A549 (cell line): ENCODE measurements at regions not wholly inside any gene's neighbourhood (a gene's known extent, or its start where the extent isn't known, plus 50 kb on each side); places are given as distances from the start of the nearest gene placed in this dataset.

Experiments
- SMC3 ChIP-seq: fragments of >200 bp; sonication (Bioruptor Twin); formaldehyde crosslinking; IDR thresholded peaks from 3 replicates; pipeline ENCODE4 v1.6.1; 2018; ENCODE audit warnings: inconsistent platforms
- TF ChIP-seq, protein P1 (sequence below): fragments of >200 bp; sonication (Bioruptor Twin); formaldehyde crosslinking; IDR thresholded peaks from 3 replicates; pipeline ENCODE4 v1.5.1; 2016

DNA sequence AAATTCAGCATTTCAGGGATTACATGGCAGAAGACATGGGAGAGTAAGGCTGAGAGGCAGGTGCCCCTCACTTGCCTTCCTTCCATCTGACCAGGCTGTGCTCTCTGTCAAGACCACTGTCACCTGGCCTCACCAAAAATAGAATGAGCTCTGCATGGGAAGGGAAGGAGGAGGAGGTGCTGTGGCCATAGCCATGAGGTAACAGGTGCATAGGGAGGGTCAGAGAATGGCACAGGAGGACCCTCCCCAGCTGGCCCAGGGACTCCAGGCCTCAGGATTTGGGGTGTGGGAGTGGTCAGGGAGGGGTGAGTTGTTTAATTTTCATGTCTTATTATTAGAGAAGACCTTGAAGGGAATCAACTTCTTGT lies 192.3 kb downstream of the FCRL5 start:
- no peak for TF ChIP-seq SMC3
- TF ChIP-seq, protein P1, sequence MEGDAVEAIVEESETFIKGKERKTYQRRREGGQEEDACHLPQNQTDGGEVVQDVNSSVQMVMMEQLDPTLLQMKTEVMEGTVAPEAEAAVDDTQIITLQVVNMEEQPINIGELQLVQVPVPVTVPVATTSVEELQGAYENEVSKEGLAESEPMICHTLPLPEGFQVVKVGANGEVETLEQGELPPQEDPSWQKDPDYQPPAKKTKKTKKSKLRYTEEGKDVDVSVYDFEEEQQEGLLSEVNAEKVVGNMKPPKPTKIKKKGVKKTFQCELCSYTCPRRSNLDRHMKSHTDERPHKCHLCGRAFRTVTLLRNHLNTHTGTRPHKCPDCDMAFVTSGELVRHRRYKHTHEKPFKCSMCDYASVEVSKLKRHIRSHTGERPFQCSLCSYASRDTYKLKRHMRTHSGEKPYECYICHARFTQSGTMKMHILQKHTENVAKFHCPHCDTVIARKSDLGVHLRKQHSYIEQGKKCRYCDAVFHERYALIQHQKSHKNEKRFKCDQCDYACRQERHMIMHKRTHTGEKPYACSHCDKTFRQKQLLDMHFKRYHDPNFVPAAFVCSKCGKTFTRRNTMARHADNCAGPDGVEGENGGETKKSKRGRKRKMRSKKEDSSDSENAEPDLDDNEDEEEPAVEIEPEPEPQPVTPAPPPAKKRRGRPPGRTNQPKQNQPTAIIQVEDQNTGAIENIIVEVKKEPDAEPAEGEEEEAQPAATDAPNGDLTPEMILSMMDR: no peak
